RCC 7860 (cell line): ENCODE measurements at regions not wholly inside any gene's neighbourhood (a gene's known extent, or its start where the extent isn't known, plus 50 kb on each side); places are given as distances from the start of the nearest gene placed in this dataset.
A peak's percentile ranks its signal among the peaks of the same experiment; 100 is the strongest.
"Not testable (repeated sequence)": the region's sequence is repeated elsewhere in the genome, so short reads cannot be mapped to it uniquely, and the experiment has no call there.

Source experiments
- DNase-seq: peaks from one replicate; pipeline ENCODE4 v3.0.0-alpha.2; 2015; ENCODE audit warnings: low spot score
- FAIRE-seq: peaks from 2 replicates; lab custom pipeline; 2012; peaks lifted over from hg19 to GRCh38; lab: Jason Lieb, UNC

DNA sequence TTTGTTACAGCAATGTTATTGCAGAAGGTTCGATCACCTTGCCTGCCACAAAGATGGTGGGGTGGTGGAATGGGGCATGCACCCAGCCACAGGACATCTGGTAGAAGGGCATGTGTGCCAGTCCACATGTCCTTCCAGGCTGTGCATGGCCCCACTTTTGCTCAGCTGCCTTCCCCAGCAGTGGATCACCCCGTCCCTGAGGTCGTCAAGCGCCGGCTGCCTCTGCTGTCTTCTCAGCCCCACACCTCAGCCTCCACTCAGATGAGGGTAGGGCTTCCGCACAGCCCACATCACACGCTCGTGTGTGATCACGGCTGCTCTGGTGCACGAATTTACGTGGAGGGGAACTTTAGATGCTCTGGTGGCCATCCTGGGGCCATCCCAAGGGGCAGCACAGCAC, 109.5 kb upstream of the PMEPA1 start:
- FAIRE-seq: no peak

DNA sequence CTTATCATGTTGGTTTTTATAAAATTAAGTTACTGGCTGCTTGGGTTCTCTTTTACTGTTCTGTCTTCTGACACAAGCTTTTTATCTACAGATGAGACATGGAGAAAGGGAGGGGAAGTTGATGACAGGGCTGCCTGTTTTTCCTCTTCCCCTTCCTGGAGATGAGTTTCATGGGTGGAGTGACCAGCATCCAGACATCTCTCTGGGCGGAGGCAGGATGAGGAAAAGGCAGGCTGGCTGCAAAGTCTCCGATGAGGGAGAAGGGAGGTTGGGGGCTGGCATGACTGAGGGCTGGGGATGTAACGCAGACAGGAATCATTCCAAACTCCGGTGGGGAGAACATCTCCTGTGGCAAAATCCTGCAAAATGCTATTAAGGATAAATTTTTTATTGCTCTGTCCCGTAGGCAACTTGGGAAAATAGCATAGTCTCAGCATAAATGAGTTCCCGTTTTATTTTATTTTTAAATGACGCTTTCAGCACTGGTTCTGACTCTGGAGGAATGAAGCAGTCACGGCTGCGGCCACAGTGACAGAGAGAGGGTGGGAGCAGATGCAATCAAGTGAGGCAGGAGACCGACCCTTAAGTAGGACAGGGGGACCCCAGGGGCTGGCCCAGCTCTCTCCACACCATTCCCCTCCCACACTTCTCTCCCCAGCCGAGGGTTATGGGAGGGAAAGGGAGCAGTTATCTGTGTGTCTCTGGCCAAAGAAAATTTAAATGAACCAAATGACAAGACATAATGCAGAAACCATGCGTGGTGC, 108.8 kb upstream of the PMEPA1 start:
- DNase-seq (no peak), FAIRE-seq (no peak)

More for the DNA sequence above, 109.5 kb upstream of the PMEPA1 start:
- no peak for DNase-seq

DNA sequence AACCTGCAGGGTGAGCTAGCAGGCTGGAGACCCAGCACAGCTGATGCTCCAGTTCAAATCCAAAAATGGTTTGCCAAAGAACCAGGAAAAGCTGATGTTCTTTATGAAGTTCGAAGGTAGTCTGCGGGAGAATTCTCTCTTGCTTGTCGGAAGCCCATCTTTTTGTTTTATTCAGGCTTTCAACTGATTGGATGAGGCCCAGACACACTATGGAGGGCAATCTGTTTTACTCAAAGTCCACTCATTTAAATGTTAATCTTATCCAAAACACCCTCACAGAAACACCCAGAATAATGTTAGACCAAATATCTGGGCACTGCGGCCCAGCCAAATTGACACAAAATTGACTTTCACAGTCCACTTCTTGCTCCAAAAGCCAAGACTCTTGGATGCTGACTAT, 105.6 kb upstream of the PMEPA1 start:
- FAIRE-seq (no peak), DNase-seq (no peak)

DNA sequence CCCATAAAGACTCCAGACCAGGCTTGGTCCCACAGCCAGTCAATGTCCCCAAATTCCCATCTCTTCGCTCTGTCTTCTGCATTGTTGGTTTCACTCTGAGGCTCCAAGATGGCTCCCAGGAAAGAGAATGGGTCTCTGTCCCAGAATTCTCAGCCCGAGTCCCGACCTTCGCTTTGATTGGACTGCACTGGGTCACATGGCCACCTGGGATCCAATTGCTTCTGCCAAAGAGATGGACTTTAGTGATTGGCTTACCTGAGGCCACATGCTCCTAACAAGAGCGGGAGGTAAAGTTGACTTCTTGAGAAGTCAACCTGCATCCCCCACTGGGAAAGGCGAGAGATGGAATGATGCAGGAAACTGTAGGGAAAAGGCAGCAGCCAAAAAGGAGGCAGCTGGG, 104.7 kb upstream of the PMEPA1 start:
- FAIRE-seq: no peak
- DNase-seq: no peak

DNA sequence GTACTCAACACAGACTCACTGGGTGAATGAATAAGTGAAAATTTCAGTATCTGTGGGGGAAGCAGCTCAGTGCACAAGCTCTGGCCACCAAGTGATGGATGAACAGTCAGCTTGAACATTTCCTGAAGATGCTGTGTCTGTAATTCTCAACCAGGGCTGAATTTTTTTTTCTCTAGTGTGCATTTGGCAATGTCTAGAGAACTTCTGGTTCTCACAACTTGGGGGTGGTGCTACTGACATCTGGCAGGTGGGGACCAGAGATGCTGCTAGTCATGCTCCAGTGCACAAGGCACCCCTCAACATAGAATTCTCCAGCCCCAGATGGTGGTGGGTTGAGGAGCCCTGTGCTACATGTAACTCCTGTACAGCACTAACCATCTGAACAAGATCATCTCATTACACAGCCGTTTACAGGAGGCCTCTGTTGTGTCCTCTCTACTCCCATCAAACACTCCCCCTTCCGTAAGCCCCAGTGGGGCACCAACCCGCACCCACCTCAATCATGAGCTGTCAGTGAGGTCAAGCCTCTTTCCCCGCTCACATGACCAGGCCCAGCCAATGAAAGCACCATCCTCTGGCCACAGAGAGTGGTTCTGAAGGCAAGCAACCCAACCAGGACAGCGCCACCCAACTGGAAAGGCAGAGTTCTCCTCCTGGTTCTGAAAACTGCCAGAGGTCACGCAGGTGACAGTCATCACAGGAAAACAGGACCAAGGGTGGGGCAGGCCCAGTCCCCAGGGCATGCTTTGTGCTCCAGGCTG, 103.9 kb upstream of the PMEPA1 start:
- DNase-seq: no peak
- no peak for FAIRE-seq

DNA sequence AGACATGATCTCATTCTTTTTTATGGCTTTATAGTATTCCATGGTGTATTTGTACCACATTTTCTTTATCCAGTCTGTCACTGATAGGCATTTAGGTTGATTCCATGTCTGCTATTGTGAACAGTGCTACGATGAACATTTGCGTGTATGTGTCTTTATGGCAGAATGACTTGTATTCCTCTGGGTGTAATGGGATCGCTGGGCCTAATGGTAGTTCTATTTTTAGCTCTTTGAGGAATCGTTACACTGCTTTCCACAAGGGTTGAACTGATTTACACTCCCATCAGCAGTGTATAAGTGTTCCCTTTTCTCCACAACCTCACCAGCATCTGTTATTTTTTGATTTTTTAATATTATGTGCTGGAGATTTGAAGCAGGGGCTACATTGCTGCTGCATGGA, 102.8 kb upstream of the PMEPA1 start:
- not testable (repeated sequence) for DNase-seq

DNA sequence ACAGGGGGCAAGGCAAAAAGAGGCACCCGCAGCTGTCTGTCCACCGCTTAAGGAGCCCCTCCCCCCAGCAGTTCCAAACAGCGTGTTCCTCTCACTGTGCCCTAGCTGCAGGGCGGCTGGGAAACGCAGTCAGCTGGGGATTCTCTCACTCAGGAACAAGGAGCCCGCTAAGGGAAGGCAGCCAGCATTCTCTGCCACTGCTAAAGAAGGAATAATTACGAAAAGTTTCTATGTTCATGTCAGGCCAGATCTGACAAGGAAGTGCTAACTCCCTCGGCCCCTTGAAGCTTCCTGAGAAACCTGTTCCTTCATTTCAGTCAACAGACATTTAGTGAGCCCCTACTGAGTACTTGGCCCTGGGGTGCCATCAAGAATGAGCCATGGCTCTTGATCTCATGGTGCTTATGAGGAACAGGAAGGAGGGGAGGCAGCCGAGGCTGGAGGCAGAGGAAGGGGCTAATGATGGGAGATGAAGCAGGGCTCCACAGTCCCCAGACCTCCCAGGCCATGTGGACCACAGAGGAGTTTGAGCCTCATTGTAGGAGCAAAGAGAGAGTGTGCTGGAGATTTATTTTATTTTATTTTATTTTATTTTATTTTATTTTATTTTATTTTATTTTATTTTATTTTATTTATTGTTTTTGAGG, 101.7 kb upstream of the PMEPA1 start:
- DNase-seq (no peak), FAIRE-seq (no peak)

More for the DNA sequence above, 102.8 kb upstream of the PMEPA1 start:
- FAIRE-seq: not testable (repeated sequence)

DNA sequence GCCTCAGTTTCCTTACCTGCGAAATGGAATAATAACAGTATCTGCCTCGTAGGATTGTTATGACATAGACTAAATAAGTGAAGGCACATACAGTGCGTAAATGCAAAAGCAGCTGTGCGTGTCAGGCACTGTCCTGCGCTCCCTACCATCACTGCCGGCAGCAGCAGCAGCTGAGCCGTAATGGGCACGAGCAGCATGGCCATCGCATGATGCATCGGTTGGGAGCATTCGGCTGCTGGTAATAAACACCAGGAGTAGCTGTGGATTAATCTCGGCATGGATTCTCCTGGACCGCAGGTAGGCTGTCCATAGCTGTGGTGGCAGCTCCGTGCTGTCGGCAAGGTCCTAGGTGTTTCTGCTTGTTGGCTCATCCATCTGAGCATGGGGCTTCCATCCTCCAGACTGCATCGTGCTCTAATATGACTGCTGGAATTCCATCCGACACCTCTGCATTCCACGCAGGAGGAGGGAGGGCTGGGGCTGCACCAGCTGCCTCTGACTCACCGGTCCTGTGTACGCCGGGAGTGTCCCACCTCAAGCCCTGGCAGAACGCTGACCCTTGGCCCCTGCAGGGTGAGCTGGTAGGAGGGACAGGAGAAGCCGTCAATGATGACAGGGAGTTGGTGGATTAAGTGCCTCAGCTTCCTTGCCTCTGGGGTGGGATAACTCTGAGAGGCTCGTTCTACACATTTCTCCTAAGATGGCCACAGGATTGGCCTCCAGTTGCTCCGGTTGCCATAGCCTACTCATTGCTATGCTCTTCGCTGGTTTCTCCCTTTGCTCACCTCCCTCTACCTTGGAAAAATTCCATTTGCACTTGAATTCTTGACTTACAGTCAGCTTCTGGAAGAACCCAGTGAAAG, 100.9 kb upstream of the PMEPA1 start:
- peak; percentile 85 for FAIRE-seq
- peak; percentile 91 for DNase-seq

DNA sequence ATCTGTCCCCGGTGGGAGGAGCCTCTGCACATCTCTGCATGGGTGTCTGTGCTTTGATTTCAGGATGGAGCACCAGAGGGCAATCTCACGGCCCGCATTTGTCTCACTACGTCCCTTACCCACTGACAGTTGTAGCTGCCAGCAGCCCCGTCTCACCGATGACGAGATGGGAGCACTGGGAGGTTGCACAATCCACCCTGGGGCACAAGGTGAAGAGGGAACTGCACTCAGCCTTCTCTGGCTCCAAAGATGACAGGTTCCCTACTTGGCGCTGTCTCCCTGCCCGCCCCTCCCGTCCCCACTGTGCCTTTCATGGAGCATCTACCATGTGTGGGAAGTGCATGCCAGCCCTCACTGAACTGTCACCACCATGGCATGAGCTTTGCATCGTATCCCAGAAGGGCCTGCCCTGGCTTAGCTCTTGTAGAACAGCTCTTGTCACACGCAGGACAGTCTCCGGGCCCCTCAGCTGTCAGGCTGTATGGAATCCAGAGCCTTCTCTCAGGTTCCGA, 99.9 kb upstream of the PMEPA1 start:
- DNase-seq (no peak), FAIRE-seq (no peak)

DNA sequence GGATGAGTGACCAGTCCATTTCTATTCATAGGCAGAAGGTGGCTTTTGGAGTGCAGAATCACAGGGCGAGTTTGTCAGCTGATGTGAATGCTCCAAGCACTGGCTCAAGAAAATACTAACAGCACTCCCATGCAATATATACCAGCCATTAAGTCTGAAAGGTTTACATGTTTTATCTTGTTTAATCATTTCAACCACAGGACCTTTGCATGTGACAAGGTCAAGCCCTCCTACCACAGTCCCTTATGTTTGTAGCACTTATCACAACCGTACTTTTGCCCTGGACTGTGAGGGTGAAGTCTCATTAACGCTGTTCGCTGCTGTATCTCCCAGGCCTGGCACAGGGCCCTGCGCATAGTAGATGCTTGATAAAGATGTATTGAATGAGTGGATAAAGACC, 99.3 kb upstream of the PMEPA1 start:
- DNase-seq (no peak), FAIRE-seq (no peak)

DNA sequence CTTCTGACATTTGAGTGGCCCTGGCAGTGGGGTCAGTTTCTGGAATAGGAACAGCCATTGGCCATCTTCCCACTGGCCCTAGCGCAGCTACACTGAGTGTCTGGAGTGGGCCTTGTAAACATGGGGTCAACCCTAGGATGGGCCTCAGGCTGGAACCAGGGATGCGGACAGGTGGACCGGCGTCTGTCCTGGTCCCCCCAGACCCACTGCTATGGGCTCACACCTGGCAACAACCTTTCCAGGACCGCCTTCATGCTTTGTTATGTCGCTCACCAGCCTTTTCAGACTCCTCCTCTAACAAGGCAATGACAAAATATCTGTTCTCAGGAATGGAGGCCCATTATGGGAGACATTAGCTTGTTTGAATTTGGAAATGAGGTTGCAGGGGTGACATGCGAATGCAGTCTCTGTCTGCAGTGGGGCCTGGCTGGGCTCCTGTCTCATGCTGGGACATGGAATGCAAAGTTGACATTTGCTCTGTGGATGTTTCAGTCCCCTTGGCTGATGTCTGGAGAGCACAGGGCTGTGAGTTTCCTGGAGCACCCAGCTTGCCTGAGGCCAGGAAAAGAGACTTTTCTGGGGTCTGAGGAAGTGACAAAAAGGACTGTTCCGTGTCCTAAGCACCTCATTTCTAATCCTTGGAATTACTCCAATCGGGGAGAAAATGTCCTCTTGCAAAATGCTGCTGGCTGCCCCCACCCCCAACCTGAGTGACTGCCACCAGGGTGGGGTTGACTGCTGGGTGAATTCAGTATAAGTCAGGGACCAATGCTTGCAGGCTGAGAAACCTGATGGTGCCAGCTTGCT, 98.7 kb upstream of the PMEPA1 start:
- DNase-seq: no peak
- FAIRE-seq: no peak

DNA sequence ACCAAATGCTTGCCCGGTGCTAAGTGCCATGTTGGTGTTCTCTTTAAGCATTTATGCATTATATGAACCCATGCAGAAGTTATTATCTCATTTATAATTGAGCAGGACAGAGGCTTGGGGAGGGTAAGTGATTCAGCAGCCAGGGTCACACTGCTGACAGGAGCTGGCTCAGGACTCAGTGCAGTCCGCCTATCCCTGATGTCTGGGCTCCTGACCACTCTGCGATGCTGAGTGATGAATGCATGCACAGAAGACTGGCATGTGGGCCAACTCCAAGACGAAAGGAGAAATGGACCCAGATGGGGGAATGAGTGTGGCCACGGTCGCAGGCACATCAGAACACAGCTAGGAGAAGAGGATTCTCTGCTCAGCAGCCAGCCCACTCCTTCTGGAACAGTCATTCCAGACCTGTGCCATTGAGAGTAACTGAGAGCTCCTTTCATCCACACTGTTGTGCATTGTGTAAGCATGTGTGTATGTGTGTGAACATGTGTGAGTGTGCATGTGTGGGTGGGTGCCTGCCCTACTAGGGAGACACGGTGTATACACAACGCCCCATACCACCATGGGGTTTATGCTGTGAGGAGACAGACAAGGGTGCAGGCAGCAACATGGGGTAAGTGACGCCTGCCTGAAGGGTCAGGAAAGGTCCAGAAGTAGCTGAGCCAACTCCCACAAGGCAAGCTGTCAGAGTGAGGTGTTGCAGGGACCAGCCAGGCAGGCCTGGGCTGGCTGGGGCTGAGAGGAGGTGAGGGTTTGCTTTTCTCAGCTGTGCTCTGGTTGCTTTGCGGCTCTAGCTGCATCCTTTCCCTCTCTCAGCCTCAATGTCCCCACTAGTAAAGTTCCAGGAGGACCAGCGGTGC, 97.8 kb upstream of the PMEPA1 start:
- FAIRE-seq: no peak
- no peak for DNase-seq

DNA sequence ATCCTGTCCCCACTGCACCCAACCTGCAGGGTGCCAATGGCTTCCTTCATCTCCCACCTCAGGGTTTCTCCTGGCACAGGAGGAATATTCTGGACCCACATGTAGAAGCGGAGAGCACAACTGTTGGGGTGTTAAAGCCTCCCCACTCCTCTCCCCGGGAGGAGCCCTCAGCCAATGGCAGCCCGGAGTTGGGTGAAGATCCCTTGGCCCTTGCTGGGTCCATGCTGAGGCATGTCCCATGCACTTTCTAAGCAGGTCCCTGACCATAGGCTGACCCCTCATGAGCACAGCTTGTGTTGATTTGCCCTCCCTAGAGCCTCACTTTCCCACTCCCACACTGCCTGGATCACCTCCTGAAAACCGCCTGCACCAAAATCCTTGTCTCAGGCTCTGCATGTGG, 97.2 kb upstream of the PMEPA1 start:
- no peak for FAIRE-seq
- no peak for DNase-seq

DNA sequence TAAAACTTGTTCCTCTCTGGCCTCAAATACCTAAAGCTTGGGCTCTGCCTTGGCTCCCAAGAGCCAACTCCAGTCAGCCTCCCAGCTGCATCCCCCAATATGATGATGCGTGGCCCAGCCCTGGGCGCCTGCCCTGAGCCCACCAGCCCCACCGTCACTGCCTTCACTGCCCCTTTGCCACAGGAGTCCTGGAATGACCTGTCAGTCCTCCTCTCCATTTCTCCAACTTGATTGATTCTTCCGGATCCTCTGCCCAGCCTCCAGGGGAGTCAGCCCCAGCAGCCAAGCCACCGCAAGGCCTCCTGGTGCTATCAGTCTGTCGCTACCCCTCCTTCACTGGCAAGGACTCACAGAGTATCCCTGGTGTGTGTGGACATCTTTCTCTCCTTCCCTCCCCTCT, 96.7 kb upstream of the PMEPA1 start:
- DNase-seq: no peak
- no peak for FAIRE-seq

DNA sequence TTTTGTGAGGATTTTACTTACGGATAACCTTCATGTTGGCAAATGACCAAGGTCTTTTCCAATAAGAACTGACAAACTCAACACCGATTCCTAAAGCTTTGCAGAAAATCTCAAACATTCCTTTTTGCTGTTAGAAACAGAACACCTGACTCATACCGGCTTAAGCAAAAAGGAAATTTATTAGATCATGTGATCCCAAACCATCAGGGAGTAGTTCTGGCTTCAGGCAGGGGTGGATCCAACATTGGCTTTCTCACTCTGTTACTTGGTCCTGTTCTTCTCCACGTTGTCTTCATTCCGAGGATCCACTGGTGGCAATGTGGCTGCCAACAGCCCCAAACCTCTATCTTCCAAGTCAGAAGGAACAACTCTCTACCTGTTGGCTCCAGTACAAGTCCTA, 95.9 kb upstream of the PMEPA1 start:
- no peak for FAIRE-seq
- no peak for DNase-seq

DNA sequence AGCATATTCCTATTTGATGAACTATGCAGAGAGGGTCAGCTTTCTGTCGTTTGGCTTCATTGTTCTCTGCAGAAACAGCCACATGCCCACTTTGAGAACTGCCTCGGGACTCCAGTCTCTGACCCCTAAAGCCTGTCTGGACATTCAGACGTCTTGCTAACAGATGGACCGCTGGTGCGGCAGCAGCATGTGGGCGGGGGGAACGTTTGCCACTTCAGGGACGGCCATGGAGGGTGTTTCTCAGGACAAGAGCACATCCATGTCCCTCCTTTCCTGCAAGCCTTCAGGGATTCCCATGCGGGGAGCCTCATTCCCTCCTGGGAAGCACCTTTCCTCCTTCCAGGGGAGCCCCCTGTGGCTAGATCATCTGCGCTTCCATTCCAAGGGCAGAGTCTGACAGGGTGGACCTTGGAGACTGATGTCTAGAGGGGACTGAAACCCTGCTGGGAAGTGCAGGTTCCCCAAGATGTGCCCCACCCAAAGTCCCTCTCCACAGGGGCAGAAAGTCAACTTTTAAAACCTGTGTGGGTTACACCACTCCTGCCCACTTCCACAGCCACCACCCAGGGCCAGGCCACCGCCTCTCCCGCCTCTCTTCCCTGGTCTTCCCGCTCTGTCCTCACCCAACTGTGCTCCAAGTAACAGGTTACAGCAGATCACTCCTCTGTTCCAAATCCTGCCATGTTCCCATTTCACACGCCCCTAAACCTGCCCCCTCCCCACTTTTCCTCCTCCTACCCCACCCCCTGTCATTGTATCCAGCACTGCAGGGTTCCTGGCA, 94.8 kb upstream of the PMEPA1 start:
- FAIRE-seq (no peak), DNase-seq (no peak)

DNA sequence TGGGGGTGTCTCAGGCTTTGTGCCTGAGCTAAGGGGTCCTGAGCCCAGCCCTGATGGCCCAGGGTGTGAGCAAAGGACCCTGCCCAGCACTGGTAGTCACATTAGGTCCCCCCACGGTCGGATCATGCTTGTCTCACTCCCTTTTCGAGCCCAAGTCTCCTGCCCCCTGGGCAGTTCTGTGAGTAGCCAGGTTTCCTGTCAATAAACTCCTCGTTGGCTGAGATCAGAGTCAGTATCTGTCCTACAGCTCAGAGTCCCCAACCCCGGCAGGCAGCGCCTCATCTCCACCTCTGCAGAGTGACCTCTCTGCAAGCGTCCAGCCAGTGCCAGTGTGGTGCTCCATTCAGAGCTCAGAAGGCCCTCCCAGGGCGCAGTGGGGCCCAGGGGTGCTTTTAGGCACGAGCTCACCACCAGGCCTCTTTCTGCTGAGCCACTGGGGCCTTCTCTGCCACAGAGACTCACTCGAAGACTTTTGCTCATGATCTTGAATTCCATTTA, 93.7 kb upstream of the PMEPA1 start:
- DNase-seq: no peak
- no peak for FAIRE-seq
